Globus pallidus (tissue), 1 donor: ENCODE measurements at regions not wholly inside any gene's neighbourhood (a gene's known extent, or its start where the extent isn't known, plus 50 kb on each side); places are given as distances from the start of the nearest gene placed in this dataset.

Experiments used
- DNase-seq: peaks from one replicate; pipeline ENCODE4 v3.0.0-alpha.2; 2015; ENCODE audit warnings: low spot score

DNA sequence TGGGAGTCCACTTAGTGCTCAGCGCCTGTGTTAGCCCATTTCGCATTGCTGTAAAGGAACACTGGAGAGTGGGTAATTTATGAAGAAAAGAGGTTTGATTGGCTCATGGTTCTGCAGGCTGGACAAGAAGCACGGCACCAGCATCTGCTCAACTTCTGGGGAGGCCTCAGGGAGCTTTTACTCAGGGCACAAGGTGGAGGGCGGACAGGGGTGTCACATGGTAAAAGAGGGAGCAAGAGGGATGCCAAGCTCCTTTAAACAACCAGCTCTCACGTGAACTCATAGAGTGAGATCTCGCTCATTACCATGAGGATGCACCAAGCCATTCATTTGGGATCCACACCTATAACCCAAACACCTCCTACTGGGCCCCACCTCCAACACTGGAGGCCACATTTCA, 181.4 kb upstream of the TLE3 start:
- DNase-seq: no peak

DNA sequence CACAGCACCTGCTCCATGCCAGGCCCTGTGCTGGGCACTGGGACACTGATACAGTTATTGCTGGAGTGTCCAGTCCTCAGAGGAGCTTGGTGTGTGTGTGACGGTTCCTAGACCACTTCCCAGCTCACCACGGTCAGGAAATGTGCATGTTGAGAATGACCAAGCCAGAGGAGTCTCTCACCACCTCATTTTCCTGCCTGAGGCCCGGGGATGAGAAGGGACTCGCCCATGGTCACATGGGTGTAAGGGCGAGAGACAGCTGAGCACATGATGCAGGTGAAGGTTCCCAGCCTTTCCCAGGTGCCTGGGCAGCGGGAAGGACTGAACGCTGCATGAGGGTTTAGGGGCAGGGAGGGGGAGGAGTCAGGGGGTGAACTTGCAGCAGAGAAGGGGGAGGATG, 180.9 kb upstream of the TLE3 start:
- no peak for DNase-seq

DNA sequence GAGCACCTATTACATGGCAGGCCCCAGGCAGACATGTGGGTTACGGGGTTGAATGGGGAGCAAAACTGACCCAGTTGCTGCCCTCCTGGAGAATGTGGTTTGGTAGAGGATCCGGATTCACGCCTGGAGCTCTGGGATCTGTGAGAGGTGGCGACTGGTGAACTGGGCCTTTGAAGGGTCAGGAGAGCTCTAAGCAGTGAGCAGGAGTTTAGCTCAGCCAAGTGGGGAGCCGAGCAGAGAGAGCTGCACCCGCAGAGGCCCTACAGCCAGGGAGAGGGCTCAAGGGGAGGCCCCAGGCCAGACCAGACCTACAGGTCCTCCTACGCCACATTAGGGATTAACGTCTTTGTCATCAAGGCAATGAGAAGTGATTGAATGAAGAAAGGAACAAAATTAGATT, 179.8 kb upstream of the TLE3 start:
- DNase-seq: no peak

DNA sequence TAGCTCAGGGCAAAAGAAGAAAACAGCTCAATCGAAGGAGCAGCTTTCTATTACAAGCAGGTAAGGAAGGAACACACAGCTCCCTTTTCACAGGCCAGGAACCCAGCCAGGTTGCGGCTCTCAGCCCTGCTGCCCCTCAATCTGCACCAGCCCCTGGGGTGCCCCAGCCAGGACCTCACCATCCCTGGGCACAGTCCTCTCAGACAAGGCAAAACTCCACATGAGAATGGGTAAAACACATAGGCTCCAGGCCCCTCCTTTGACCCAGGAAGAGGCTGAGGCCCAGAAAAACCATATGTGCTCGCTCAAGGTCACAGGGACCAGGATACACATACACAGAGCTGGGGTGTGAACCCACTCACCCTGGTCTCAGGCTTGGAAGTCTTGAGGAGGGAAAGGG, 178.7 kb upstream of the TLE3 start:
- DNase-seq: no peak

DNA sequence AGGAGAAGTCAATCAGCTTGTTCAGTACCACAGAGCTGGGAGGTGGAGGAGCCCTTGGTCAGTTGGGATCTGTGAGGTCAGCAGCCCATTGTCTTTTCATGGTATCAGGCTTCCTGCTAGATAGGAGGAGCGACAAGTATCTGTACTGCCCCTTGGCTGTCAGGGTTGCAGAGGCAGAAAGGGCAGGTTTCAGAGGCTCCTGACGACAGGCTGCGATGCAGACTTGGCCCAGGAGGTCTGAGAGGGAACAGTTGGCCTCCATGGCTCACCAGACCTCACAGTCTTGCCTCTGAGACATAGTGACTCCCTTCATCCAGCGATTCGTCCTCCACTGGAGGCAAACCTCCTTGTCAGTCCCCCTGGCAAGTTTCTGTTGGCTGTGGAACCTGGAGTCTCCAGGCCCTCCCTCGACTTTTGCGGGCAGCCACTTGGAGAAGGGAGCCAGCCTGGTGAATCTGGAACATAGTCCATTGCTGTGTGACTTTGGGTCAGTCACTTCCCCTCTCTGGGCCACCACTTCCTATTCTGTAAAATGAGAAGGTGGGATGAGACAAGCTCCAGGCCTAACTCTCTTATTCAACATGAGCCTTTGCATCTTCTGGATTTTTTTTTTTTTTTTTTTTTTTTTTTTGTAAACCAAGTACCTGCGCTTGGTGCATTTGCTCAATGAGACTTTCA, 177.9 kb upstream of the TLE3 start:
- no peak for DNase-seq

DNA sequence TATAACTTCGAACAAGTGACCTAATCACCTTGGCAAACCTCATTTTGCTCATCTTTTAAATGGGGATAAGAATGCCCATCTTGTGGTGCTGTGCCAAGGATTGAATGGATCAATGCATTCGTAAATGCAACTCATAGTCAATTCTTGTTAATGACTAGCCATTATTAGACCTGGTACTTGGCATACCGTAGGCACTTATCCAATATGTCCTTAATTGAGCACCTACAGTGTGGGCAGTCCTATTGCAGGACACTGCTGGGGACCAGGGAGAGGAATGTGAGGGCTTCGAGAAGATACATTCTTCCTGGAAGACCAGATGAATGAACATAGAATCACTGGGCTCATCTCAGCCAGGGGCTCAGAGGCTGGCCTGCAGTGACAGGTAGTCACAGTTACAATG, 177.2 kb upstream of the TLE3 start:
- DNase-seq: no peak

DNA sequence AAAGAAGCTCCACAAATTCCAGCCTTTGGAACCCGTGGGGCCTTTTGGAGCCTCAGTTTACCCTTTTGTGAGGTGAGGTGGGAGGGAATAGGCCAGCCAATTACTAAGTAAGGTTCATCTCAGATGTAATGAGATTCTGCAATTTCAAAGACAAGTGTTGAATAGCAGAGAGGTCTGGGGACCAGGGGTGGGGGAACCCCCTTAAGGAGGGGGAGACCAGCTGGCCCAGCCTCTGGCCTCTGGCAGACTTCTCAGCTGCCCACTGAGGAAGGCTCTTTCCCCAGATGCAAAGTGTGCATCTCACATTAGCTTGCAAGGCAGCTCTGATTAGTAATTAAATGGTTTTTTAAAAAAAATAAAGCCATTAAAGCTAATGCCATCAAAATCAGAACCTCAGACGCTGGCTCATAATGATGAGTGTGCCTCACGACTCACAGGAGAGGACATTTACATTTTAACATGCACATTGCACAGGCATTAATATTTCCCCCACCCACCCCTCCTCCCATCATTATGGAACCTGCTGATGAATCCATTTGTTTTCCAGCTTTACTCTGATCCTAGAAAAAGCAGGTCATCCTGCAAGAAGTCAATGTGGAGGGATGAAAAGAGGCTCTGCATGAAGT, 176.7 kb upstream of the TLE3 start:
- no peak for DNase-seq

DNA sequence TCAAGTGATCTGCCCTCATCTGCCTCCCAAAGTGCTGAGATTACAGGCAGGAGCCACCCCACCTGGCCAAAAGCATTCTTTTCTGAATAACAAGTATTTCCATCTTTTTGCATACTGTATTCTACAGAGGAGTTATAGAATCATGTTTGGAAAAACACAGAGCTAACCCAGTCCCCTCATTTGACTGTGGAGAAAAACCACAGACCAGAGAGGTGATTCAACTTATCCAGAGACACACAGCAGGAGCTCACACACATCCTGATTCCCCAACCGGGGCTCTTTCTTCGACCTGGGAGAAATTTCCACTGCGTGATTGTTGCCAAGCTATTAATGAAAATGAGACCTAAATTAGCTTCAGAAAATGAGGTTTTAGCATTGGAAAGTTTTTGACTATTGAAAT, 176.1 kb upstream of the TLE3 start:
- DNase-seq: no peak

DNA sequence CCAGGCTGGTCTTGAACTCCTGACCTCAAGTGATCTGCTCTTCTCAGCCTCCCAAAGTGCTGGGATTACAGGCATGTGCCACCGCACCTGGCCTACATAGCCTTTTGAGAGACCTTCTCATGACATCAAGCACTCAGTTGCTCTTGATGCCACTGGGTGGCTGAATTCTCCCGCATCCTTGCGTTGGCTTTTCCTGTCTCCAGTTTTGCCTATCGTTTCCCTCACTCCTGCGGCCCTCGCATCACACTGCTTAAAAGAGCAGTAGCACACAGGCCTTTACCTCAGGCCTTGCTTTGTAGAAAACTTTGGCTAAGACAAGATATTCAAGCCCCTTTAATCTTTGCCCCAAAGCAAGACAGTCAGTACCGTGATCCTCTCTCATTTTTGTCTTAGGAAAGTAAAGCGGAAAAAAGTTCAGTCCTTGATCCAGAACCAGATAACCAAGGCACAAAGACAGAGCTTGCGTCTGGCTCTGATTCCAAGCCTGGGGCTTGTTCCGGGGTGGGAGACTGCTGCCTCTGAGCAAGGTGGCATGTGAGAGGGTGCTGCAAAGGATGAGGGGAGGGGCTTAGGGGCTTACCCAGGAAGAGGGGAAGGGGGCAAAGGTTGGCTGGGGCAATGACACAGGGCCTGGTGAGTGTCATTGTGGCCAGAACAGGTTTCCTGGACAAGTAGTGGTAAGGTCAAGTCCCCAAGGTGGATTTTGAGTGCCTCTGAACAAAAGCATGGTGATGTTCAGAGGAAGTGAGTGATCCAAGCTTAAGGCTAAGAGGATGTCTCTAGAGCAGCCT, 175.0 kb upstream of the TLE3 start:
- no peak for DNase-seq

DNA sequence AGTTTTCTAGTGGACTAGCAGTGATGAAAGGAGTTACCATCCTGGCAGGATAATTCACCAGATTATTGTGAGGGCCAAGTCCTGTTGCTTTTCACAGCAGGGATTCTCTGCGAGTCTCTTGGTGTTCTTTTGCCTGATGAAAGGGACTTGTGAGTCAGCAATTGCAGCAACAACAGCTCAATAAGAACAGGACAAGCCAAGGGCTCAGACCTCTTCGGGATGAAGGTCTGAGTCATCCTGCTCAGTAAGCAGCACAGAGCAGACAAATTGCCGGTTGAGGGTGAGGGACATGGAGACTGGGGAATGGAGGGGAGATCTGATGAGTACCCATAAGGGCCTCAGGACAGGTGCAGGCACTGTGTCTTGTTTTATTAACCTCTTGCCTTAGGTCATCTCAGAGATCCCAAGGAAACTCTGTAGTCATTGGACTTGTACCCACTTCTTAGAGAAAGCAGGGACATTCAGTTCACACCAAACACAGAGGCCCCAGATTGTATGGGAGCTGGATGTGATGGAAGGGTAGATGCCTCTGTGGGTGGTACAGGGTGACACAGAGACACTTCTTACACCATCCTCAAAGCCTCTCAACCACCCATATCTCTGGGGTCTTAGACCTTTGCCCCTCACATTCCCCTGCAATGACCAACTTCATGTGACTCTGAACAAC, 173.8 kb upstream of the TLE3 start:
- DNase-seq: no peak

DNA sequence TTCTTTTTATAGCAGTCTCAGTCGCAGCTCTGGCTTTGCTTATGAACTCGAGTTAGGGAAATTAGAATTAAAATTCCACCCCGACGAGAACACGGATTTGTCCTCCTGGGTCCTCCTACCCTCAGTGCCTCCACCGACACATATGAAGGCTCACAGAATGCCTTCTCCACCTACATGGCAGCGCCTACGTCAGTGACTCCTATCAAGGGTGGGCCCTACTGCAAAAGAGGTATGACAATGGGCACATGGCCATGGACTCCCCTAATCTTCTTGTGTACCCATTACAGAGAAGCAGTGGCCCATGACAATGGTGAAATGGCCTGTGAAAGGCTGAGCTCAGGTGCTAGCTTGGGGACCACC, 173.0 kb upstream of the TLE3 start:
- no peak for DNase-seq

DNA sequence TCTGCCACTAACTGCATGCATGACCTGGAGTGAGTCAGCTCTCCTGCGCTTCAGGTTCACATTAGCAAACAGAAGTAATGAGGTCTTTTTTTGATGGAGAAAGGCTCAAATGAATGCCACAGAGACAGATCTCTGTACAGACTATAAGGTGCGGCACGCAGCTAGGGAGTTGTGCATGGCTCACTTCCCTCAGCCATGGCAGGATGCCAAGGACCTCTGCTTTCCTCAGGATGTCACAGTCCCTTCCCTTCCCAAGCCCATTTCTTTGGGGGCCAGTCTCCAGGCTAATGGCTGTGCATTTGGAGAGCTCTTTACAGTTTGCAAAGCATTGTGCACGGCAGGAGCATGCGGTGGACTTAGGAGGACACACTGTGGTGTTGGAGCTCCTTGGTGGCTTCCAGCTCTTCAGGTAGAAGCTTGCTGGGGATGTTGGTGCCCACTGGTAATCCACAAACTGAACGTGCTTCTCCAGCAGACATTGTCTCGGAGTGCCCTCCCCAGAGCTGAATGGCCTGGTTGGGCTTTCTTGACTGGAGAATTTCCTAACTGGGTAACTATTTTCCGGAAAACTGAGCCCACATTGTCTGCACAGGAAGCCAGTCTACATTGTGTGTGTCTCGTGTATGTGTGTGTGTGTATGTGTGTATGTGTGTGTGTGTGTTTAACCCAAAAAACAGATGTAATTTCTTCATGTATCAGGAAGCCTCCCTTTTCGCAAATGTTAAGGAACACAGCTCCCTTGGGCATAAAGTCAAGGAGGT, 172.5 kb upstream of the TLE3 start:
- no peak for DNase-seq

DNA sequence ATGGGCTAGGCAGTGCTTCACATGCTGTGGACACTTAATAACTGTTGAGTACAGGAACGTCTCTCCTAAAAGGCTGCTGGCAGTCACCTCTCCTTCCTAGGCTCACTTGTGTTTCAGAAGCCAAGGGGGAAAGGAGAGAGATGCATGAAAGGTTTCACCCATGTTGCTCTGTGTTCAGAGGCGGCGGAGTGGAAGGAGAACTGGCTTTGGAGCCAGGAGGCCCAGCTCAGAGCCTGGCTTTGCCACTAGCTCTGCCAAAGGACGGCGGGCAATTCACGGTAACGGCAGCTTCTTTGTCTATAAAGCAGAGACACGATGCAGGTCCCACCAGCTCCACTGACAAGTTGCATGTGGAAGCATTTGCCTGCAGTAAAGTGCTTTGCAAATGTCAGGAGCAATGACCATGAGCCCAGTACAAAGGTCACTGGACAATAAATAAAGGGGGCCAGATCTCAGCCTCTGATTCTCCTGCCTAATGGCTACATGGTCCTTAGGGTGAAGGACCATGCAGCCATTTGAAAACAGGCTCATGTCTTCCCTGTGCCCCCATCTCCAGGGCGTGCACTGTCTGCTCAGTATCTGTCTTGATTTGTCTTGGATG, 171.7 kb upstream of the TLE3 start:
- DNase-seq: no peak

DNA sequence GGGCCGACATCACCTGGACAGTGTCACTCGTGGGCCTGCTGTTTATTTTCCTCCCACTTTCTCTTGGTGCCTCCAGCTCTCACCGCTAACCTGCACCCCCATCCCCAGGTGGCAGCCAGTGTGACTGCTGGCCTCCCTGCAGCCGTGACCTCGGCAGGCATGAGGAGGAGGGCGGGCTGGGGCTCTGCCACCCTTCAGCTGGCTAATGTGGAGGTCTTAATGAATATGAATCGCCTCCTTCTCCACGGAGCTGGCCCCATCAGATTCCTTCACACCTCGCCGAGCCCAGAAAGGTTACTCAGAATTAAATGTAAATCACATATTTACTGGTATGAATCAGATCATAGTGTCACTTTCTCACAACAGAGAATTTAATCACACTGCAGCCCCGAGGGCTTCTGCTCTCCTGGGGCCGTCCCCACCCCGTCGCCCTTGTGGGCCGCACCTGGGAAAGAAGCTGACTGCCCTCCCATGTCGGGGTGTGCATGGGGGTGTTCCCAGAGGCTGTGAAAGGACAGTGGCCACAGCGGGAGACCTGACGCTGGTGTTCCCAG, 171.1 kb upstream of the TLE3 start:
- no peak for DNase-seq

DNA sequence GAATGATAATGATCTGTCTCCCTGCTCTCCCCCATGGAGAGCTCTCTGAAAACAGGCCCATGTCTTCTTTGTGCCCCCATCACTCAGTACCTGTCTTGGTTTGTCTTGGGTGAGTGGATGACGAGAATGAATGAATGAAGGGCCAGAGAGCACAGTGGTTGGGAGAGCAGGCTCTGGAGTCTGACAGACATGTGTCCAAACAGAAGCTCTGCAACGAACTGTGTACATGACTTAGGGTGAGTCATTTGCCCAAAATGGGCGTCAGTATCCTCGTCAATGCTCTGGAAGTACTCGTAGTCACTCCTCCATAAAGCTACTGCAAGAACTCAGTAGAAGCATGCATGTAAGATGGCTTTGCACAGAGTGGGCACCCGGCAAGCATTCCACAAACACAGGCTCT, 170.2 kb upstream of the TLE3 start:
- DNase-seq: no peak

DNA sequence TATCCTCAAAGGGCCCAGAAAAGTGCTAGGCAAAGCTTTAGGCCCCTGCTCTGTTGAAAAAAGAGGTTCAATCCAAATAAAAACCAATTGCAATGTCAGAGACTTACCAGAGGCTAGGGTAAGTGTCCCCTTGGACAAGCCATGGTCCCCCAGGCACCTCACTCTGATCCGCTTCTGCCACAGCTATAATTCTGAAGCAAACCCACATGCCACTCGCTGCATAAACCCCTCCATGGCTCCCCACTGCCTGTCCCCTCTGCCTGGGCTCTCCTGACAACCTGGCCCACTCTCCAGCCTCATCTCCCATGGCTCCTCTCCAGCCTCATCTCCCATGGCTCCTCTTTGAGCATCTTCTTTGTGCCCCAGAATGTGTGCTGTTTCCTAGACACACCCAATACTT, 169.6 kb upstream of the TLE3 start:
- no peak for DNase-seq

DNA sequence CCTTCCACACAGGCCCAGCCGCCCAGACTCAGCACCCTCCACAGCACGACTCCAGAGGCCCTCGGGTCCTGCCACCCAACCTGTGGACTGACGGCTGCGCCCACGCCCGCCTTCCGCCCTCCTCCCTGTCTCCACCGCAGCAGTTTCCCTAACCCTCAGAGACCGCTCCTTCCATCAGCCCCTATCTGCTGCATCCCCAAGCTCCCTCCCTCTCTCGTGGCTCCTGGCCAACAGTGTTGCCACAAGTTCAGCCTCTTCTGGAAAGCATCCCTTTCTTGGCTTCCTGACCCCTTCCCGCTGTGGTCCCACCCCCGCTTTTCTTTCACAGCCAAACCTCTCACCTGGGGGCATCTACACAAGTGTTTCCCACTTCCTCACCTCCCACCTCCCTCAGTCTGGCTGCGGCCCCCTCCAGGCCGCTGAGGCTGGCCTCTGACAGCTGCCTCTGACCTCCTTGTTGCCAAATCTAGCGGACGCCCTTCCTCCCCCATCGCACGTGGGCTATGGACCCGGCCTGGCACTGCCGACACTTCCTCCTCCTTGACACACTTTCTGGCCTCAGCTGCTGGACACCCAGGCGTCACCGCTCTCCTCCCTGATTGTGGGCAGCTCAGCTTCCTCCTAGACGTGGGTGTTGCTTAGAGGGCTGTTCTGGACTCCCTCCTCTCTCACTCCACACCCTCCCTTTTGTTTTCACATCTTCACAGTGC, 168.8 kb upstream of the TLE3 start:
- DNase-seq: peak; percentile 72

DNA sequence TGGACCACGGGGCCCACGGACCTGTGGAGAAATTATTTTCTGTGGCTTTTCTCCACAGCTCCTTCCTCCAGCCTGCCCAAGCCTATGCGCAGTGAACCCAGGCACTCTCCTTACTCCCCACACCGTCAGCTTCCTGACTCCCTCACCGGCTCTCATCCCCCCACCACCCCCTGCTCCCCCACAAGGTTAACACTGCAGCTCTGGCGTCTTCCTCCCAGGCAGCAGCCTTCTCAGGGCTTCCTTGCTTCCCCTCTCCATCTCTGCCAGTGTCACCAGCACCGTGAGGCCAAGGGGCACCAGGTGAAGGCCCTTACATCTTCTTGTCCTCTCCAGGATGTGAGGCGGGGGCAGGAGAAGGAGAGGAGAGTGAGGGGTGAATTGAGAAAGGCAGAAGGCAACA, 168.3 kb upstream of the TLE3 start:
- DNase-seq: no peak

DNA sequence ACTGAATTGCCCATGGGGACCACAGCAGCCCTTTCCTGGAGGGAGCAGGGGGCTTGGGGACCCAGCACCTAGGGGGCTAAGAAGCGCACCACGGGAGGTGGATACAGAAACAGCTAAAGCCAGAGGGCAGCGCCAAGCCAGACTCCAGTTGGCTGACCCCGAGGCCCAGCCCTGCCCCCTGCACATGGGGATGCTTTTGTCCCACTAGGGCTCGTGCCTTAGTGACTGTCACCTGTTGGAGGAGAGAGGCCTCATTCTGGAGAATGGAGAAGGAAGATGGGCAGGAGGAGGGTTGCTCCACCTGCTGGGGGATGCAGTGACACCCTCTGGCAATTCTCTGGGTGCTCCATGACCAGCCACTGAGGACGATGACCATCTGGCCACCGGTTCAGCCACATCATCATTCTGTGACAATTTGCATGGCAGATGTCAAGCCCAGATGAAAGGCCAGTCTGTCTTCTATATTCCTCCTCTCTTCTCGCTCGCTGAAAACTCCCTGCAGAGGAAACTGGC, 167.8 kb upstream of the TLE3 start:
- no peak for DNase-seq

DNA sequence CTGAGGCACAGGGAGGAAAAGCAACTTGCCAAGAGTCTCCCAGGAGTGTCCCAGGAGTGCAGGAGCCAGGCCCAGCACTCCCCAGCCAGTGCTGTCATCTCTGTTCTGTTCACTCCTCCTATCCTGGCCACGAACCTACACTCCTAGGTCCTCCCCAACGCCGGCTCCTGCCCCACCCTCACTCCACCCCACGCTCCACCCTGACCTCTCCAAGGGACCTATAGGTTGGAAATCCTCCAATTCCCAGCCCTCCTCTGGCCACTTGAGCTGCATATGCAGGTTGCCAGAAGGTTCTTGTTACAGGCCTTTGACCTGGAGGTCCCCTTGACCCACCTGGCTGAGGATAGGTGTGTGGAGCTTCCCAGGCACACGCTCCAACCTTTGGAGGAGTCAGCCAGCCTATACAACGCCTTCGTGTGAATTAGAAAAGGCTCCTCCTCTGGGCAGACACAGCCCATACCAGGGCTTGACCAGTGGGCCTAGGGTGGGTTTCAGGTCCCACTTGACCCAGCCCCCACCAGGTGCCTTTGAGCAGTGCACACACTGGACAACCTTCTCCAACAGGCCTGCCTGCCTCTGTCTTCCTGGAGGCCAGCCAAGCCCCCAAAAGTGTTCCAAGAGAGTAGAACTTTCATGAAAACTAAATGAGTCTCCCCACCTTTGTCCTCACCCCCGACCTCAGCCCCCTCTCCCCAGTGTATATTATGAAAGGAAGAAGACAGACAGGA, 167.2 kb upstream of the TLE3 start:
- no peak for DNase-seq
